ENCODE measurements at regions not wholly inside any gene's neighbourhood (a gene's known extent, or its start where the extent isn't known, plus 50 kb on each side); places are given as distances from the start of the nearest gene placed in this dataset.

DNA sequence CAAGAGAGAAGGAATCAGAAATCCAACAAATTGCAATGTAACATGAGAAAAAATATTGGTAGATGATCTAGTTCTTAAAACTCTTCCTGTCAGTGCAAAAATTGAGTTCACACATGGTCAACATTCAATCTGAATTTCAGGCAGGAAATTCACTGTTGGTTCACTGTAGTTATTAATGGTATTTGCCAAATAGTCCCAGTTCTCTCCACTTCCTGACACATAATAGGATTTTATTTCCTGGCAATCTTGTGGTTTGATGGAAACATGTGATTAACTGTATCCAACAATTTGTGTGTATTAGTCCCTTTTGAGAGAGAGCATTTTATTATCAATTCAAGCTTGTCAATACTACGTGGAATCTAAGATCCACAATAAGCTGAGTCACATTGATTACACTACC is 1103.1 kb downstream of the ROBO2 start:
- TF ChIP-seq, protein P1, sequence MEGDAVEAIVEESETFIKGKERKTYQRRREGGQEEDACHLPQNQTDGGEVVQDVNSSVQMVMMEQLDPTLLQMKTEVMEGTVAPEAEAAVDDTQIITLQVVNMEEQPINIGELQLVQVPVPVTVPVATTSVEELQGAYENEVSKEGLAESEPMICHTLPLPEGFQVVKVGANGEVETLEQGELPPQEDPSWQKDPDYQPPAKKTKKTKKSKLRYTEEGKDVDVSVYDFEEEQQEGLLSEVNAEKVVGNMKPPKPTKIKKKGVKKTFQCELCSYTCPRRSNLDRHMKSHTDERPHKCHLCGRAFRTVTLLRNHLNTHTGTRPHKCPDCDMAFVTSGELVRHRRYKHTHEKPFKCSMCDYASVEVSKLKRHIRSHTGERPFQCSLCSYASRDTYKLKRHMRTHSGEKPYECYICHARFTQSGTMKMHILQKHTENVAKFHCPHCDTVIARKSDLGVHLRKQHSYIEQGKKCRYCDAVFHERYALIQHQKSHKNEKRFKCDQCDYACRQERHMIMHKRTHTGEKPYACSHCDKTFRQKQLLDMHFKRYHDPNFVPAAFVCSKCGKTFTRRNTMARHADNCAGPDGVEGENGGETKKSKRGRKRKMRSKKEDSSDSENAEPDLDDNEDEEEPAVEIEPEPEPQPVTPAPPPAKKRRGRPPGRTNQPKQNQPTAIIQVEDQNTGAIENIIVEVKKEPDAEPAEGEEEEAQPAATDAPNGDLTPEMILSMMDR (IDR thresholded peaks at IDR 0.05), result no peak
- TF ChIP-seq POLR2A (IDR thresholded peaks at IDR 0.05), result no peak

Data from adrenal gland (tissue), 5 donors.